GM12892 (cell line): ENCODE measurements at regions not wholly inside any gene's neighbourhood (a gene's known extent, or its start where the extent isn't known, plus 50 kb on each side); places are given as distances from the start of the nearest gene placed in this dataset.
"Not testable (repeated sequence)": the region's sequence is repeated elsewhere in the genome, so short reads cannot be mapped to it uniquely, and the experiment has no call there.

Experiments
- POLR2A ChIP-seq: IDR thresholded peaks from 2 replicates; pipeline ENCODE4 v1.6.1; 2011; ENCODE audit warnings: low read depth, low read length, control low read depth
- POLR2AphosphoS5 ChIP-seq: IDR thresholded peaks from 2 replicates; pipeline ENCODE4 v1.6.1; 2011; ENCODE audit warnings: low read depth, low read length, control low read depth
- TAF1 ChIP-seq: IDR thresholded peaks from 2 replicates; pipeline ENCODE4 v1.6.1; 2011; ENCODE audit warnings: low read depth, mild to moderate bottlenecking, control low read depth, low read length, borderline replicate concordance

DNA sequence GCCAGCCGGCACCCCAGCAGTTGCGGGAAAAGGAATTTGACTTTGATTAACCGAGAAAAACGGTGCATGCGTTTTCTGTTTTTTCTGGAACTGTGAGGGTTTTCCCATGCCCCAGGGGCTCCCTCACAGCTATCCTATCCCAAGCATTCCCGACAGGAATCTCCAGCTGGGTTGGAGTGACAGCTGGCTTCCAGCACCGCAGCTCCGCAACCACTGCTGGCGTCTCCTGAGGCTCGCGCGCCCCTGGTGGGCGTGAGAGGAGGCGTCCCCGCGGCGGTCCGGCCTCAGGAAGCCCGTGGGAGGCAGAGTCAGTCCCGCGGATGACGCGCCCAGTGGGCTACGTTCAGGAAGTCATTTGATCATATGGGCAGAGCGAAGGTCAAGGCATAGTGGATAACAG, 623.2 kb downstream of the SPATA31A6 start:
- TF ChIP-seq POLR2A, POLR2AphosphoS5, TAF1: not testable (repeated sequence)
